Choroid plexus epithelial cell (primary cell): ENCODE measurements at regions not wholly inside any gene's neighbourhood (a gene's known extent, or its start where the extent isn't known, plus 50 kb on each side); places are given as distances from the start of the nearest gene placed in this dataset.

Experiments used
- DNase-seq: peaks from one replicate; pipeline ENCODE4 v3.0.0-alpha.2; 2010; ENCODE audit warnings: low read depth
- H3K4me3 ChIP-seq: 2 replicates; pipeline ENCODE4 v1.5.1; 2011; ENCODE audit warnings: low read depth, mild to moderate bottlenecking, control low read depth, low read length, moderate library complexity
- TF ChIP-seq, protein P1 (sequence below): conservative IDR thresholded peaks from 2 replicates; pipeline ENCODE4 v1.5.1; 2011; ENCODE audit warnings: low read depth, mild to moderate bottlenecking, control low read depth, inconsistent platforms, low read length, moderate library complexity

- TF ChIP-seq, protein P1, sequence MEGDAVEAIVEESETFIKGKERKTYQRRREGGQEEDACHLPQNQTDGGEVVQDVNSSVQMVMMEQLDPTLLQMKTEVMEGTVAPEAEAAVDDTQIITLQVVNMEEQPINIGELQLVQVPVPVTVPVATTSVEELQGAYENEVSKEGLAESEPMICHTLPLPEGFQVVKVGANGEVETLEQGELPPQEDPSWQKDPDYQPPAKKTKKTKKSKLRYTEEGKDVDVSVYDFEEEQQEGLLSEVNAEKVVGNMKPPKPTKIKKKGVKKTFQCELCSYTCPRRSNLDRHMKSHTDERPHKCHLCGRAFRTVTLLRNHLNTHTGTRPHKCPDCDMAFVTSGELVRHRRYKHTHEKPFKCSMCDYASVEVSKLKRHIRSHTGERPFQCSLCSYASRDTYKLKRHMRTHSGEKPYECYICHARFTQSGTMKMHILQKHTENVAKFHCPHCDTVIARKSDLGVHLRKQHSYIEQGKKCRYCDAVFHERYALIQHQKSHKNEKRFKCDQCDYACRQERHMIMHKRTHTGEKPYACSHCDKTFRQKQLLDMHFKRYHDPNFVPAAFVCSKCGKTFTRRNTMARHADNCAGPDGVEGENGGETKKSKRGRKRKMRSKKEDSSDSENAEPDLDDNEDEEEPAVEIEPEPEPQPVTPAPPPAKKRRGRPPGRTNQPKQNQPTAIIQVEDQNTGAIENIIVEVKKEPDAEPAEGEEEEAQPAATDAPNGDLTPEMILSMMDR, result no peak
- H3K4me3 ChIP-seq, result no peak overlapping the region
- peak; percentile 28 for DNase-seq
These were observed 68.0 kb upstream of the HES1 start for GRCh38 chr3:194067949-194068362.

- DNase-seq, result peak; percentile 83
- no peak overlapping the region for H3K4me3 ChIP-seq
- TF ChIP-seq, protein P1, result no peak
These were observed 66.3 kb upstream of the HES1 start for GRCh38 chr3:194069421-194070219.

GRCh38 chr3:194070220-194070633 lies 65.7 kb upstream of the HES1 start:
- H3K4me3 ChIP-seq, result peak overlapping the region; percentile 38
- DNase-seq, result no peak

DNA sequence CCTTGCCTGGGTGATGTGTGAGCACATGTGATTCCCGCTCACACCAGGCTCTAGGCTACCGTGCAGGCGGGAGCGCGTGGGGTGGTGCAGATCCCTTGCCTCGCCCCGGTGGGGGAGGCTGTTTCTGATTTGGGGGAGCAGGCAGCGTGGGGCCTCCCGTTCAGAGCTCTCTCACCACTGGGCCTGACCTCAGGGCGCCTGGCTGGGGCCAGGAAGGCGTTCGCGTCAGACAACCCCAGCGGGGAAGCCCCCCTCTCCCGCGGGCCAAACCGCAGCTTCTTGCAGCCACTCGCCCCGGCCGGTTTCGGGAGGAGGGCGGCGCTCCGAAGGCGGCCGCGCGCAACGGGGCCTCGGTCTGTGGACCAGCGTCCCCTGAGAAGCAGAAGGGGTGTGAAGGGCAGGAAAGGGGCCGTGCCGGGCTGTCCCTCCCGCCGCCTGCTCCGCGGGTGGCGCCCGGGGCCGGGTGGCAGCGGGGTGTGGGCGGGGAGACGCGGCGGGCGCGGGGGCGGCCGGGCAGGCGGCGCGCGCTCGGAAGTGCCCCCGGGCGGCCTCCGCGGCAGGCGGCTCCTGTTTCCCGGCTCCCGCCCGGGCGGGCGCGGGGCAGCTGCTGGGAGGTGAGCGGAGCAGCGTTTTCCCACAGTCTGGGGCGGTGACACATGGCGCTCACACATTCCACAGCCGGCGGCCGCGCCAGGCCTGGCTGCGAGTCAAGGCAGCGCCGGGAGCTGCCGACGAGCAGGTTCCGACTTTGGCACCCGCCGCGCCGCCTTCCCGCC lies 65.1 kb upstream of the HES1 start:
- peak; percentile 98 for DNase-seq
- TF ChIP-seq, protein P1, result no peak
- H3K4me3 ChIP-seq, result peak overlapping the region; percentile 38

More at GRCh38 chr3:194070220-194070633, 65.7 kb upstream of the HES1 start:
- TF ChIP-seq, protein P1, result no peak

DNA sequence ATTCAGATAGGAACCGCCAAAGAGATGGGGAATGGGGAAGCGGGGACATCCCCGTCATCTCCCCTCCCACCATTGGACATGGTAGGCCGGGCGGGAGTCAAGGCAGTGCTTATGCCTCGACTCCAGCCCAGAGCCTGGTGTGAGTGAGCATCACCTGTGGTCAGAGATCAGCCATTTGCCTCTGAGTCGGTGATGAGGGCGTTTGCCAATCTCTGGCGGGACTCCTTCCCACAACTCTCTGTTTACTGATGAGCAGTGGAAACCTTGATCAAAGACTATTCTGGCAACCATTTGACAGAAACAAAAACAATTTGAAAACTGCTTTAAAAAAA lies 63.9 kb upstream of the HES1 start:
- TF ChIP-seq, protein P1, result no peak
- H3K4me3 ChIP-seq, result no peak overlapping the region
- peak; percentile 34 for DNase-seq

DNA sequence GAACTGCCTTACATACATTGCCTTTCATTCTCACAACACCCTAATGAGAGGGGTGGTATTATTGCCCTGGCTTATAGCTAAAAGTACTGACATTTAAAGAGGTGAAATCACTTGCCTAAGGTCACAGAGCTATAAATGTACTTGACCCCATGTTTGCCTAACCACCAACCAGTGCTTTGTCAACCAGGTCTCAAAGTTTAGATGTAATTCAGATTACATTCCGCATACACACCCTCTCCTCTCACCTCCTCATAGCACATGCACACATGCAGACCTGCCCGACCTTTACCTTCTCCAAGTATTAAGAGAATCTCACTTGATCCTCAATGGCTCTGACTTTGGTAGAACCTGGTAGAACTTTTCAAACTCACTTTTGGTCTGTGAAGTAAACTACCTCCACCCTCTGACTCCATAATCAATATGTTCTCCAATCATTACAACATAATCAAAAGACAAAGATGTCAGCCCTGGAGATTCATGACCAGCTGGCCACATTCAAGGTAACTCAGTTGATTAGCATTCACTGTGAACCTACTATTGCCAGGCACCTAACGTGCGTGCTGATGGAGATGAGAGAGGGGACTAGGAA lies 63.2 kb upstream of the HES1 start:
- H3K4me3 ChIP-seq, result no peak overlapping the region
- TF ChIP-seq, protein P1, result no peak
- DNase-seq, result no peak
